Stimulated activated naive CD8-positive, alpha-beta T cell treated with anti-CD3 and anti-CD28 coated beads, Interleukin-15, amount 100 ng/mL, for 72 hours (primary cell): ENCODE measurements at regions not wholly inside any gene's neighbourhood (a gene's known extent, or its start where the extent isn't known, plus 50 kb on each side); places are given as distances from the start of the nearest gene placed in this dataset.
"Not testable (repeated sequence)": the region's sequence is repeated elsewhere in the genome, so short reads cannot be mapped to it uniquely, and the experiment has no call there.

Experiments used
- ATAC-seq: fragments of 150-1000 bp; cut with Tn5 transposase; 2 replicates; pipeline ENCODE4 v1.10.0; 2021; ENCODE audit warnings: mild to moderate bottlenecking, moderate library complexity
- DNase-seq, 2 donors: peaks; one replicate each; pipeline ENCODE4 v3.0.0; 2021 to 2022
- H3K27ac Mint-ChIP-seq, 2 donors: one replicate each; pipeline ENCODE4 v1.8.0; 2022; ENCODE audit warnings: mild to moderate bottlenecking in 2 of 2, mixed read lengths in 2 of 2, moderate library complexity in 2 of 2
- H3K27me3 Mint-ChIP-seq: one replicate; pipeline ENCODE4 v1.8.0; 2022; ENCODE audit warnings: mixed read lengths
- H3K4me1 Mint-ChIP-seq: one replicate; pipeline ENCODE4 v1.8.0; 2022; ENCODE audit warnings: mild to moderate bottlenecking, mixed read lengths
- H3K4me3 Mint-ChIP-seq, 2 donors: one replicate each; pipeline ENCODE4 v1.8.0; 2022; ENCODE audit warnings: mild to moderate bottlenecking in 2 of 2, mixed read lengths in 2 of 2, moderate library complexity in 1 of 2
- H3K9me3 Mint-ChIP-seq, 2 donors: one replicate each; pipeline ENCODE4 v1.8.0; 2022; ENCODE audit warnings: mixed read lengths in 2 of 2

GRCh38 chr3:181930105-181930504 lies 218.4 kb downstream of the SOX2 start:
- ATAC-seq (no peak), DNase-seq (no peak)
- Mint-ChIP-seq H3K9me3 (peaks cover 7 to 20% of the 10 kb centered on the region in 2 donors), H3K4me3 (no peak overlapping the region), H3K27me3 (no peaks in the 10 kb centered on the region), H3K27ac (no peak overlapping the region), H3K4me1 (no peaks in the 10 kb centered on the region)

GRCh38 chr3:181932039-181932438 lies 220.3 kb downstream of the SOX2 start:
- H3K27me3 Mint-ChIP-seq, result no peaks in the 10 kb centered on the region
- no peaks in the 10 kb centered on the region for H3K4me1 Mint-ChIP-seq
- DNase-seq (no peak), ATAC-seq (no peak)
- no peak overlapping the region for H3K4me3 Mint-ChIP-seq
- H3K27ac Mint-ChIP-seq, result no peak overlapping the region
- H3K9me3 Mint-ChIP-seq, result peaks cover 7 to 20% of the 10 kb centered on the region in 2 donors

- ATAC-seq, result no peak
- Mint-ChIP-seq H3K27ac (no peak overlapping the region), H3K4me1 (no peaks in the 10 kb centered on the region), H3K9me3 (peaks cover 7 to 16% of the 10 kb centered on the region in 2 donors), H3K4me3 (no peak overlapping the region), H3K27me3 (no peaks in the 10 kb centered on the region)
- no peak for DNase-seq
These were observed 221.4 kb downstream of the SOX2 start for GRCh38 chr3:181933052-181933618.

- H3K9me3 Mint-ChIP-seq, result no peaks in the 10 kb centered on the region
- DNase-seq (no peak), ATAC-seq (no peak)
- no peaks in the 10 kb centered on the region for H3K4me1 Mint-ChIP-seq
- H3K27ac Mint-ChIP-seq, result no peak overlapping the region
- no peak overlapping the region for H3K4me3 Mint-ChIP-seq
- no peaks in the 10 kb centered on the region for H3K27me3 Mint-ChIP-seq
These were observed 224.2 kb downstream of the SOX2 start for GRCh38 chr3:181935915-181936314.

GRCh38 chr3:181936774-181937173 lies 225.0 kb downstream of the SOX2 start:
- no peak overlapping the region for H3K27ac Mint-ChIP-seq
- H3K4me3 Mint-ChIP-seq, result no peak overlapping the region
- no peaks in the 10 kb centered on the region for H3K4me1 Mint-ChIP-seq
- H3K9me3 Mint-ChIP-seq, result no peaks in the 10 kb centered on the region
- H3K27me3 Mint-ChIP-seq, result no peaks in the 10 kb centered on the region
- no peak for DNase-seq
- no peak for ATAC-seq

GRCh38 chr3:181938580-181938979 lies 226.9 kb downstream of the SOX2 start:
- H3K9me3 Mint-ChIP-seq, DNase-seq, ATAC-seq, H3K27ac Mint-ChIP-seq, H3K4me1 Mint-ChIP-seq, H3K4me3 Mint-ChIP-seq, H3K27me3 Mint-ChIP-seq: not testable (repeated sequence)

- H3K4me1 Mint-ChIP-seq, result no peaks in the 10 kb centered on the region
- H3K9me3 Mint-ChIP-seq, result no peaks in the 10 kb centered on the region
- DNase-seq (no peak), ATAC-seq (no peak)
- H3K27me3 Mint-ChIP-seq, result no peaks in the 10 kb centered on the region
- H3K27ac Mint-ChIP-seq, result no peak overlapping the region
- H3K4me3 Mint-ChIP-seq, result no peak overlapping the region
These were observed 229.0 kb downstream of the SOX2 start for GRCh38 chr3:181940703-181941102.

GRCh38 chr3:181941250-181941649 lies 229.5 kb downstream of the SOX2 start:
- no peak overlapping the region for H3K27ac Mint-ChIP-seq
- ATAC-seq (no peak), DNase-seq (no peak)
- no peaks in the 10 kb centered on the region for H3K27me3 Mint-ChIP-seq
- H3K4me3 Mint-ChIP-seq, result no peak overlapping the region
- H3K4me1 Mint-ChIP-seq, result no peaks in the 10 kb centered on the region
- no peaks in the 10 kb centered on the region for H3K9me3 Mint-ChIP-seq

GRCh38 chr3:181943285-181943684 lies 231.6 kb downstream of the SOX2 start:
- DNase-seq, result no peak
- H3K9me3 Mint-ChIP-seq, result no peaks in the 10 kb centered on the region
- H3K4me1 Mint-ChIP-seq, result no peaks in the 10 kb centered on the region
- H3K27me3 Mint-ChIP-seq, result no peaks in the 10 kb centered on the region
- ATAC-seq, result no peak
- no peak overlapping the region for H3K27ac Mint-ChIP-seq
- no peak overlapping the region for H3K4me3 Mint-ChIP-seq

GRCh38 chr3:181947606-181948005 lies 235.9 kb downstream of the SOX2 start:
- no peaks in the 10 kb centered on the region for H3K27me3 Mint-ChIP-seq
- DNase-seq, result no peak
- H3K27ac Mint-ChIP-seq, result no peak overlapping the region

GRCh38 chr3:181948286-181948685 lies 236.6 kb downstream of the SOX2 start:
- DNase-seq, result no peak
- Mint-ChIP-seq H3K27me3 (no peaks in the 10 kb centered on the region), H3K4me3 (no peak overlapping the region), H3K9me3 (no peaks in the 10 kb centered on the region), H3K4me1 (no peaks in the 10 kb centered on the region), H3K27ac (no peak overlapping the region)
- no peak for ATAC-seq

More at GRCh38 chr3:181947606-181948005, 235.9 kb downstream of the SOX2 start:
- H3K4me3 Mint-ChIP-seq, result no peak overlapping the region
- no peaks in the 10 kb centered on the region for H3K4me1 Mint-ChIP-seq
- no peaks in the 10 kb centered on the region for H3K9me3 Mint-ChIP-seq
- no peak for ATAC-seq

- no peaks in the 10 kb centered on the region for H3K9me3 Mint-ChIP-seq
- H3K27me3 Mint-ChIP-seq, result no peaks in the 10 kb centered on the region
- no peak overlapping the region for H3K4me3 Mint-ChIP-seq
- H3K27ac Mint-ChIP-seq, result no peak overlapping the region
- no peaks in the 10 kb centered on the region for H3K4me1 Mint-ChIP-seq
- ATAC-seq, result no peak
- DNase-seq, result no peak
These were observed 240.5 kb downstream of the SOX2 start for GRCh38 chr3:181952221-181952620.

- H3K4me1 Mint-ChIP-seq, result no peaks in the 10 kb centered on the region
- no peak overlapping the region for H3K4me3 Mint-ChIP-seq
- DNase-seq (no peak), ATAC-seq (no peak)
- no peaks in the 10 kb centered on the region for H3K27me3 Mint-ChIP-seq
- no peak overlapping the region for H3K27ac Mint-ChIP-seq
- no peaks in the 10 kb centered on the region for H3K9me3 Mint-ChIP-seq
These were observed 241.2 kb downstream of the SOX2 start for GRCh38 chr3:181952929-181953328.

GRCh38 chr3:181955566-181955965 lies 243.8 kb downstream of the SOX2 start:
- H3K9me3 Mint-ChIP-seq, result no peaks in the 10 kb centered on the region
- ATAC-seq, result no peak
- H3K27ac Mint-ChIP-seq, result no peak overlapping the region
- H3K27me3 Mint-ChIP-seq, result no peaks in the 10 kb centered on the region
- DNase-seq, result no peak
- no peaks in the 10 kb centered on the region for H3K4me1 Mint-ChIP-seq
- H3K4me3 Mint-ChIP-seq, result no peak overlapping the region

GRCh38 chr3:181956122-181956521 lies 244.4 kb downstream of the SOX2 start:
- no peak overlapping the region for H3K4me3 Mint-ChIP-seq
- H3K9me3 Mint-ChIP-seq, result no peaks in the 10 kb centered on the region
- no peak overlapping the region for H3K27ac Mint-ChIP-seq
- DNase-seq (no peak), ATAC-seq (no peak)
- no peaks in the 10 kb centered on the region for H3K27me3 Mint-ChIP-seq
- H3K4me1 Mint-ChIP-seq, result no peaks in the 10 kb centered on the region

- Mint-ChIP-seq H3K27me3 (no peaks in the 10 kb centered on the region), H3K27ac (no peak overlapping the region), H3K4me3 (no peak overlapping the region), H3K9me3 (no peaks in the 10 kb centered on the region), H3K4me1 (no peaks in the 10 kb centered on the region)
- DNase-seq, result no peak
- no peak for ATAC-seq
These were observed 254.7 kb downstream of the SOX2 start for GRCh38 chr3:181966393-181966792.

- Mint-ChIP-seq H3K4me1 (no peaks in the 10 kb centered on the region), H3K9me3 (peaks cover 0 to 2% of the 10 kb centered on the region in 2 donors), H3K27me3 (no peaks in the 10 kb centered on the region), H3K4me3 (no peak overlapping the region), H3K27ac (no peak overlapping the region)
- DNase-seq, result no peak
- ATAC-seq, result no peak
These were observed 258.2 kb downstream of the SOX2 start for GRCh38 chr3:181969925-181970324.
